Fibroblast of villous mesenchyme (primary cell): ENCODE measurements at regions not wholly inside any gene's neighbourhood (a gene's known extent, or its start where the extent isn't known, plus 50 kb on each side); places are given as distances from the start of the nearest gene placed in this dataset.

Experiments used
- DNase-seq: peaks from one replicate; pipeline ENCODE4 v3.0.0-alpha.2; 2010; ENCODE audit warnings: low read depth
- H3K4me3 ChIP-seq: 2 replicates; pipeline ENCODE4 v1.5.1; 2011; ENCODE audit warnings: low read depth, mild to moderate bottlenecking, low read length
- CTCF ChIP-seq: IDR thresholded peaks from 2 replicates; pipeline ENCODE4 v1.5.1; 2012; ENCODE audit warnings: low read depth, mild to moderate bottlenecking, low read length; ENCODE audit not compliant: insufficient read depth

GRCh38 chr14:53567236-53567780 lies 389.3 kb downstream of the BMP4 start:
- no peak overlapping the region for H3K4me3 ChIP-seq
- no peak for DNase-seq
- TF ChIP-seq CTCF: no peak

- DNase-seq: no peak
- TF ChIP-seq CTCF: no peak
- no peak overlapping the region for H3K4me3 ChIP-seq
Observed at GRCh38 chr14:53564870-53565269, 391.8 kb downstream of the BMP4 start.

- TF ChIP-seq CTCF: no peak
- DNase-seq: no peak
- no peak overlapping the region for H3K4me3 ChIP-seq
Observed at GRCh38 chr14:53563628-53564027, 393.0 kb downstream of the BMP4 start.

- no peak for TF ChIP-seq CTCF
- DNase-seq: no peak
- H3K4me3 ChIP-seq: no peak overlapping the region
Observed at GRCh38 chr14:53553221-53553620, 400.1 kb upstream of the DDHD1 start.

- DNase-seq: no peak
- no peak overlapping the region for H3K4me3 ChIP-seq
- no peak for TF ChIP-seq CTCF
Observed at GRCh38 chr14:53551862-53552261, 398.7 kb upstream of the DDHD1 start.

- H3K4me3 ChIP-seq: no peak overlapping the region
- DNase-seq: no peak
- TF ChIP-seq CTCF: no peak
Observed at GRCh38 chr14:53550776-53551175, 397.7 kb upstream of the DDHD1 start.

- H3K4me3 ChIP-seq: no peak overlapping the region
- no peak for DNase-seq
- no peak for TF ChIP-seq CTCF
Observed at GRCh38 chr14:53549956-53550355, 396.8 kb upstream of the DDHD1 start.
